SK-N-SH (cell line): ENCODE measurements at regions not wholly inside any gene's neighbourhood (a gene's known extent, or its start where the extent isn't known, plus 50 kb on each side); places are given as distances from the start of the nearest gene placed in this dataset.

Source experiments
- CTCF ChIA-PET: fragments of 300-600, 350-600 bp; formaldehyde crosslinking; extraction: SDS; loops from one replicate; lab custom pipeline; 2021; lab: Yijun Ruan, JAX
- POLR2A ChIA-PET: fragments of 350-600 bp; sonication (Branson Sonifier 250); formaldehyde crosslinking; extraction: SDS; loops from one replicate; lab custom pipeline; 2020; ENCODE audit warnings: antibody characterized with exemption, inconsistent platforms; lab: Yijun Ruan, JAX
- DNase-seq: peaks from one replicate; pipeline ENCODE4 v3.0.0; 2012
- H2AFZ ChIP-seq: fragments of 200-600 bp; sonication (generic); 2 replicates; pipeline ENCODE4 v1.8.1; 2016; ENCODE audit warnings: antibody characterized with exemption, mild to moderate bottlenecking, low read depth
- H3F3A ChIP-seq: fragments of 200-600 bp; sonication (generic); replicated peaks from 2 replicates; pipeline ENCODE3; 2016; ENCODE audit warnings: antibody characterized with exemption, mild to moderate bottlenecking; ENCODE audit not compliant: insufficient read depth
- H3K27ac ChIP-seq, 2 experiments: fragments of 200-500 bp in 1 of 2; fragments of 200-600 bp in 1 of 2; sonication (Bioruptor generic) in 1 of 2; sonication (generic), shearing (Covaris generic) in 1 of 2; 2 replicates each; pipeline versions ENCODE4 v1.5.1 to v1.6.1; 2014 to 2016; ENCODE audit warnings: low read depth in 2 of 2, inconsistent platforms in 1 of 2, low read length in 1 of 2, mild to moderate bottlenecking in 1 of 2, mixed read lengths in 1 of 2
- H3K27me3 ChIP-seq: fragments of 200-600 bp; sonication (generic), shearing (Covaris generic); 2 replicates; pipeline ENCODE4 v1.6.1; 2016; ENCODE audit warnings: mixed run types; ENCODE audit not compliant: insufficient read depth
- H3K36me3 ChIP-seq, 2 experiments: fragments of 200-500 bp in 1 of 2; fragments of 200-600 bp in 1 of 2; sonication (Bioruptor generic) in 1 of 2; sonication (generic) in 1 of 2; replicated peaks in 1 of 2; 2 replicates each; pipeline versions ENCODE3 to v1.5.1; 2014 to 2016; ENCODE audit warnings: low read length in 1 of 2, mild to moderate bottlenecking in 1 of 2; ENCODE audit not compliant: insufficient read depth in 2 of 2, control insufficient read depth in 1 of 2
- H3K4me1 ChIP-seq, 2 experiments: fragments of 200-500 bp in 1 of 2; fragments of 200-600 bp in 1 of 2; sonication (Bioruptor generic) in 1 of 2; sonication (generic), shearing (Covaris generic) in 1 of 2; 2 replicates each; pipeline versions ENCODE4 v1.5.1 to v1.6.1; 2014 to 2016; ENCODE audit warnings: low read depth in 1 of 2, low read length in 1 of 2, mixed run types in 1 of 2; ENCODE audit not compliant: insufficient read depth in 2 of 2, control insufficient read depth in 1 of 2
- H3K4me2 ChIP-seq: fragments of 200-600 bp; sonication (generic), shearing (Covaris generic); 2 replicates; pipeline ENCODE4 v1.6.1; 2017; ENCODE audit warnings: mixed run types
- H3K4me3 ChIP-seq, 2 experiments: fragments of 200-500 bp in 1 of 2; fragments of 200-600 bp in 1 of 2; sonication (Bioruptor generic) in 1 of 2; sonication (generic), shearing (Covaris generic) in 1 of 2; 2 replicates each; pipeline versions ENCODE4 v1.5.1 to v1.8.1; 2014 to 2016; ENCODE audit warnings: low read depth in 2 of 2, inconsistent platforms in 1 of 2, low read length in 1 of 2, mild to moderate bottlenecking in 1 of 2, mixed read lengths in 1 of 2, moderate library complexity in 1 of 2
- H3K79me2 ChIP-seq: fragments of 200-600 bp; sonication (generic); 2 replicates; pipeline ENCODE4 v1.8.1; 2017; ENCODE audit warnings: mild to moderate bottlenecking; ENCODE audit not compliant: insufficient read depth
- H3K9ac ChIP-seq: fragments of 200-600 bp; sonication (generic); 2 replicates; pipeline ENCODE4 v1.6.1; 2017; ENCODE audit warnings: mixed run types
- H3K9me2 ChIP-seq: fragments of 200-600 bp; sonication (generic); 2 replicates; pipeline ENCODE4 v1.6.1; 2017; ENCODE audit warnings: mixed run types
- H3K9me3 ChIP-seq: fragments of 200-600 bp; sonication (generic); 2 replicates; pipeline ENCODE4 v1.6.1; 2017; ENCODE audit warnings: mixed run types, mild to moderate bottlenecking, moderate library complexity
- H4K20me1 ChIP-seq: fragments of 200-600 bp; sonication (generic); 2 replicates; pipeline ENCODE4 v1.6.1; 2017; ENCODE audit warnings: mild to moderate bottlenecking, mixed run types; ENCODE audit not compliant: insufficient read depth
- CHD2 ChIP-seq: fragments of 150-350 bp; IDR thresholded peaks from 2 replicates; pipeline ENCODE4 v1.6.1; 2018; ENCODE audit warnings: low read length; ENCODE audit not compliant: partially characterized antibody
- FOXJ3 ChIP-seq: sonication (generic); formaldehyde crosslinking; IDR thresholded peaks from 2 replicates; pipeline ENCODE4 v1.5.1; 2020; ENCODE audit warnings: mild to moderate bottlenecking, missing genetic modification reagents
- MXI1 ChIP-seq: IDR thresholded peaks from 2 replicates; pipeline ENCODE4 v1.6.1; 2012; ENCODE audit warnings: mild to moderate bottlenecking, low read depth, low read length, improper control_type of control experiment
- NRF1 ChIP-seq: IDR thresholded peaks from 2 replicates; pipeline ENCODE4 v1.6.1; 2012; ENCODE audit warnings: low read depth, mild to moderate bottlenecking, low read length
- POLR2AphosphoS5 ChIP-seq: IDR thresholded peaks from 2 replicates; pipeline ENCODE4 v1.6.1; 2012; ENCODE audit warnings: low read depth, low read length
- RAD21 ChIP-seq: IDR thresholded peaks from 2 replicates; pipeline ENCODE4 v1.6.1; 2012; ENCODE audit warnings: mild to moderate bottlenecking, low read length
- RXRA ChIP-seq: IDR thresholded peaks from 2 replicates; pipeline ENCODE4 v1.4.0; 2012; ENCODE audit warnings: low read depth, mild to moderate bottlenecking, borderline replicate concordance
- SIN3A ChIP-seq: IDR thresholded peaks from 2 replicates; pipeline ENCODE4 v1.6.1; 2012; ENCODE audit warnings: low read depth, mild to moderate bottlenecking, low read length, moderate library complexity, borderline replicate concordance
- SMC3 ChIP-seq: IDR thresholded peaks from 2 replicates; pipeline ENCODE4 v1.6.1; 2012; ENCODE audit warnings: low read depth, low read length, improper control_type of control experiment
- TCF12 ChIP-seq: IDR thresholded peaks from 2 replicates; pipeline ENCODE4 v1.4.0; 2012
- WGBS: methylation state at CpG from one replicate; pipeline ENCODE4 v1.1.6; 2017; ENCODE audit warnings: low lambda C conversion rate; 5-methylcytosine and 5-hydroxymethylcytosine counted together
- TF ChIP-seq, protein P1 (sequence below): IDR thresholded peaks from 2 replicates; pipeline ENCODE4; 2012
- TF ChIP-seq, protein P2 (sequence below): IDR thresholded peaks from 2 replicates; pipeline ENCODE4 v1.4.0; 2012; ENCODE audit warnings: low read depth, borderline replicate concordance
- TF ChIP-seq, protein P3 (sequence below): IDR thresholded peaks from 2 replicates; pipeline ENCODE4 v1.4.0; 2012; ENCODE audit warnings: low read depth

DNA sequence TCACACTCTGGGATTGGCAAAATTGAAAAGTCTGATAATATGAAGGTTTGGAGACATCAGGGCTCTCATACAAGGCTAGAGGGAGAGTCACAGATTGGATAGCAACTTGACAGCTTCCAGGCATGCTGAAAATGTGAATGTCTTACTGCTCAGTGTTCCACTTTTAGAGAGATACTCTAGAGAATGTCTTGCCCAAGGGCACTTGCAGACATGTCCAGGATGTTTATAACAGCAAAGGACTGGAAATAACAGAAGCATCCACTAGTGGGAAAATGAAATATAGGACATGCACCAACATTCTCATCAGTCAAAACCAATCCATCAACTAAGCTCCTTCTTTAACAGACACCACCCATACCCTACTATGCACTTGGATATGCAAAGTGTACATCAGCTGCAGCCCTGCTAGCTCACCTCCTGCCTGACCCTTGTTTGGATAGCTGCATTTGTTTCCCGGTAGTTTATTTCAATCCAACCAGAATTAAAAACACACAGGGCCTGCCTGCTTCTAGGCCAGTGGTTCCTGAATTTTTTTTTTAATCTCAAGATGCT is 101.6 kb upstream of the ARHGEF3 start:
- no peak overlapping the region for H3K27ac ChIP-seq
- no peak overlapping the region for H3K4me2 ChIP-seq
- no peaks in the 10 kb centered on the region for H3K27me3 ChIP-seq
- H3K36me3 ChIP-seq: no peaks in the 10 kb centered on the region
- ChIA-PET POLR2A (no interaction called here), CTCF (interaction anchor here (0.6 to 2.8 kb wide), 6 partner anchors 10 to 349 kb away, joined by 3 to 12 read pairs (median 4); no protein-coding TSS in a partner anchor)
- no peaks in the 10 kb centered on the region for H4K20me1 ChIP-seq
- H2AFZ ChIP-seq: no peak overlapping the region
- WGBS: 95% methylated on average over 1 of the region's 1 CpG
- H3K9ac ChIP-seq: no peak overlapping the region
- peaks cover 0 to 3% of the 10 kb centered on the region in 2 experiments; a peak in 1 of 4 replicates for H3K4me1 ChIP-seq
- H3F3A ChIP-seq: no peaks in the 10 kb centered on the region
- no peak for DNase-seq
- H3K4me3 ChIP-seq: no peak overlapping the region
- TF ChIP-seq, protein P1, sequence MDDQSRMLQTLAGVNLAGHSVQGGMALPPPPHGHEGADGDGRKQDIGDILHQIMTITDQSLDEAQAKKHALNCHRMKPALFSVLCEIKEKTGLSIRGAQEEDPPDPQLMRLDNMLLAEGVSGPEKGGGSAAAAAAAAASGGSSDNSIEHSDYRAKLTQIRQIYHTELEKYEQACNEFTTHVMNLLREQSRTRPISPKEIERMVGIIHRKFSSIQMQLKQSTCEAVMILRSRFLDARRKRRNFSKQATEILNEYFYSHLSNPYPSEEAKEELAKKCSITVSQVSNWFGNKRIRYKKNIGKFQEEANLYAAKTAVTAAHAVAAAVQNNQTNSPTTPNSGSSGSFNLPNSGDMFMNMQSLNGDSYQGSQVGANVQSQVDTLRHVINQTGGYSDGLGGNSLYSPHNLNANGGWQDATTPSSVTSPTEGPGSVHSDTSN: no peak
- TF ChIP-seq RXRA (no peak), FOXJ3 (CRISPR knock-in tag) (no peak), RAD21 (no peak)
- TF ChIP-seq, all 33 proteins: peak for 0
- Histone ChIP-seq H3K79me2 (no peaks in the 10 kb centered on the region), H3K9me3 (no peaks in the 10 kb centered on the region), H3K9me2 (no peaks in the 10 kb centered on the region)

DNA sequence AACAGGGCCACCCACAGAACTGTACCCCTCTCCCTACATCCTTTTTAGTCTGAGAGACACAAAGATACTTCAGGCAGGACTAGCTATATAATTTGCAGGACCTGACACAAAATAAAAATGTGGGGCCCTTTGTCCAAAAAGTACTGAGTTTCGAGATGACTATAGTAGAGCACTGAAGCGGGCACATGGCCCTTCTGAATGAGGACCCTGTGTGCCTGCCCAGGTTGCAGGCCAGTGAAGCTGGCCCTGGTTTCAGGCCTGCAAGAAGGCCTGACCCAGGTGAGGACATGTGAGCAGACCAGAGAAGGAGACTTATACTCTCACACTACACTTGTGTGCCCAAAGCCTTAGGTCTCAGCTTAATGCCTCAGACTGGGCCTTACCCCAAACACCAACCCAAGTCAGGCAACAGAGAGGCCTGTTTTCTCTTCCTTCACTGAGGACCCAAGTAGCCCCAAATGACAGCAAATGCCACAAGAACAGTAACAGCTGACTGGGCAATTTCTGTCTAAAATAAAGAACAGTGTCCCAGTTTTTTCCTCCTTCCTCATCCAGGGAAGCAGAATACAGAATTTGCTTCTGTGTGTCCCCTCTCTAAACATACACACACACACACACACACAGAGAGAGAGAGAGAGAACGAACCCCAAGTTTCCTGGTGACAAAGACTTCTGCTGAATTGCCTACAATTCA is 100.9 kb upstream of the ARHGEF3 start:
- CTCF ChIA-PET: interaction anchor here (1.0 to 2.8 kb wide), 7 partner anchors 10 to 200 kb away, joined by 3 to 12 read pairs (median 4); no protein-coding TSS in a partner anchor
- H4K20me1 ChIP-seq: no peaks in the 10 kb centered on the region
- H3K9me2 ChIP-seq: no peaks in the 10 kb centered on the region
- peaks cover 0 to 3% of the 10 kb centered on the region in 2 experiments; a peak in 1 of 4 replicates for H3K4me1 ChIP-seq
- H3K4me3 ChIP-seq: no peak overlapping the region
- POLR2A ChIA-PET: no interaction called here
- no peaks in the 10 kb centered on the region for H3K27me3 ChIP-seq
- no peak overlapping the region for H3K4me2 ChIP-seq
- no peak overlapping the region for H3K9ac ChIP-seq
- no peaks in the 10 kb centered on the region for H3K36me3 ChIP-seq
- TF ChIP-seq TCF12 (no peak), CHD2 (no peak), SIN3A (no peak), RAD21 (no peak), NRF1 (no peak), MXI1 (no peak), SMC3 (no peak), POLR2AphosphoS5 (no peak)
- TF ChIP-seq, protein P2, sequence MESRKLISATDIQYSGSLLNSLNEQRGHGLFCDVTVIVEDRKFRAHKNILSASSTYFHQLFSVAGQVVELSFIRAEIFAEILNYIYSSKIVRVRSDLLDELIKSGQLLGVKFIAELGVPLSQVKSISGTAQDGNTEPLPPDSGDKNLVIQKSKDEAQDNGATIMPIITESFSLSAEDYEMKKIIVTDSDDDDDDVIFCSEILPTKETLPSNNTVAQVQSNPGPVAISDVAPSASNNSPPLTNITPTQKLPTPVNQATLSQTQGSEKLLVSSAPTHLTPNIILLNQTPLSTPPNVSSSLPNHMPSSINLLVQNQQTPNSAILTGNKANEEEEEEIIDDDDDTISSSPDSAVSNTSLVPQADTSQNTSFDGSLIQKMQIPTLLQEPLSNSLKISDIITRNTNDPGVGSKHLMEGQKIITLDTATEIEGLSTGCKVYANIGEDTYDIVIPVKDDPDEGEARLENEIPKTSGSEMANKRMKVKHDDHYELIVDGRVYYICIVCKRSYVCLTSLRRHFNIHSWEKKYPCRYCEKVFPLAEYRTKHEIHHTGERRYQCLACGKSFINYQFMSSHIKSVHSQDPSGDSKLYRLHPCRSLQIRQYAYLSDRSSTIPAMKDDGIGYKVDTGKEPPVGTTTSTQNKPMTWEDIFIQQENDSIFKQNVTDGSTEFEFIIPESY: no peak
- TF ChIP-seq, protein P3, sequence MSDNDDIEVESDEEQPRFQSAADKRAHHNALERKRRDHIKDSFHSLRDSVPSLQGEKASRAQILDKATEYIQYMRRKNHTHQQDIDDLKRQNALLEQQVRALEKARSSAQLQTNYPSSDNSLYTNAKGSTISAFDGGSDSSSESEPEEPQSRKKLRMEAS: no peak
- no peak overlapping the region for H2AFZ ChIP-seq
- H3K27ac ChIP-seq: no peak overlapping the region
- no peaks in the 10 kb centered on the region for H3K79me2 ChIP-seq
- no peaks in the 10 kb centered on the region for H3F3A ChIP-seq
- no peaks in the 10 kb centered on the region for H3K9me3 ChIP-seq
- DNase-seq: no peak
- WGBS: 87% methylated on average over 3 of the region's 3 CpGs
